Omental fat pad (tissue), 3 donors: ENCODE measurements at regions not wholly inside any gene's neighbourhood (a gene's known extent, or its start where the extent isn't known, plus 50 kb on each side); places are given as distances from the start of the nearest gene placed in this dataset.

Experiments
- ATAC-seq: fragments of 150-250 bp; one replicate; pipeline ENCODE4 v1.9.1; 2016; ENCODE audit warnings: mild to moderate bottlenecking, moderate library complexity; ENCODE audit not compliant: low FRiP score
- DNase-seq: peaks from one replicate; pipeline ENCODE4 v3.0.0-alpha.2; 2019; ENCODE audit warnings: low spot score
- TF ChIP-seq, protein P1 (sequence below), 3 donors: fragments of 450-650 bp; IDR thresholded peaks; one replicate each; pipeline ENCODE4 v1.5.1; 2016 to 2017; ENCODE audit warnings: antibody characterized with exemption in 3 of 3, mild to moderate bottlenecking in 3 of 3, moderate library complexity in 2 of 3

DNA sequence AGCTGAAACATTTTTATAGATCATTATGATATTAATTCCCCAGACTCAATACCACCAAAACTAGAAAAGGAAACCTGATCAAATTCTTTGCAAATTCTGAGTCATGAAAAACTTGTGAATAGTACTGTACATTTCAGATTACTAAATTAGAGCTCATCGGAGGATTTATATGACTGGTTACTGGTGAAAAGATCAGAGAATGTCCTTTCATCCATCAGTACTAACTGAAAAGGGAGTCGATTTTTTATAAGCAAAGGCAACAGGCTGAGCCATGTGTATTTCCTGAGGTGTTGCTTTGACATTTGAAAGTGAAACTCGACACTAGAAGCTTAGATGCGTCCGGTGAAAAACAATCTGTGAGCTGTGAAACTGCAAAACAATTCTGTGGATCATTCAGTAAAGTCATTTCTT lies 155.7 kb downstream of the TNFSF18 start:
- TF ChIP-seq, protein P1, sequence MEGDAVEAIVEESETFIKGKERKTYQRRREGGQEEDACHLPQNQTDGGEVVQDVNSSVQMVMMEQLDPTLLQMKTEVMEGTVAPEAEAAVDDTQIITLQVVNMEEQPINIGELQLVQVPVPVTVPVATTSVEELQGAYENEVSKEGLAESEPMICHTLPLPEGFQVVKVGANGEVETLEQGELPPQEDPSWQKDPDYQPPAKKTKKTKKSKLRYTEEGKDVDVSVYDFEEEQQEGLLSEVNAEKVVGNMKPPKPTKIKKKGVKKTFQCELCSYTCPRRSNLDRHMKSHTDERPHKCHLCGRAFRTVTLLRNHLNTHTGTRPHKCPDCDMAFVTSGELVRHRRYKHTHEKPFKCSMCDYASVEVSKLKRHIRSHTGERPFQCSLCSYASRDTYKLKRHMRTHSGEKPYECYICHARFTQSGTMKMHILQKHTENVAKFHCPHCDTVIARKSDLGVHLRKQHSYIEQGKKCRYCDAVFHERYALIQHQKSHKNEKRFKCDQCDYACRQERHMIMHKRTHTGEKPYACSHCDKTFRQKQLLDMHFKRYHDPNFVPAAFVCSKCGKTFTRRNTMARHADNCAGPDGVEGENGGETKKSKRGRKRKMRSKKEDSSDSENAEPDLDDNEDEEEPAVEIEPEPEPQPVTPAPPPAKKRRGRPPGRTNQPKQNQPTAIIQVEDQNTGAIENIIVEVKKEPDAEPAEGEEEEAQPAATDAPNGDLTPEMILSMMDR (IDR thresholded peaks at IDR 0.05), result no peak
- no peak for ATAC-seq
- DNase-seq, result no peak

GRCh38 chr1:172895761-172896160 lies 155.0 kb downstream of the TNFSF18 start:
- no peak for DNase-seq
- TF ChIP-seq, protein P1 (IDR thresholded peaks at IDR 0.05), result no peak

DNA sequence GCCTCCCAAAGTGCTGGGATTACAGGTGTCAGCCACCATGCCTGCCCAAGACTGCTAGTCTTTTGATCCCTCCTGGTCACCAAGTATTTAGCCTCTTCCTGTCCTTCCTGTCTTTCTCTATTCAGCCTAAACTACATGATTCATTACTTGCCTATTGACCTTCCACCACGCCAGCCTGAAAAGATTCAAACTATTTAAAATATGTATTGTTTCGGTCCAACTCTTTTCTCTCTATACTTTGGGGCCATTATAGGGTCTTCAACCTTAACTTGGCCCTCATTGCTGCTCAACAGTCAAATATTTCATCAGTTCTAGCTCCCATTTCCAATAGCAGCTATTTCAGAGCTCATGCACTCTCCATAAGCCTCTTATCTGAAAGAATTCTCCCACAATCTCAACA lies 153.0 kb downstream of the TNFSF18 start:
- TF ChIP-seq, protein P1 (IDR thresholded peaks at IDR 0.05), result no peak
- no peak for DNase-seq
- ATAC-seq, result no peak

More at GRCh38 chr1:172895761-172896160, 155.0 kb downstream of the TNFSF18 start:
- ATAC-seq, result no peak

DNA sequence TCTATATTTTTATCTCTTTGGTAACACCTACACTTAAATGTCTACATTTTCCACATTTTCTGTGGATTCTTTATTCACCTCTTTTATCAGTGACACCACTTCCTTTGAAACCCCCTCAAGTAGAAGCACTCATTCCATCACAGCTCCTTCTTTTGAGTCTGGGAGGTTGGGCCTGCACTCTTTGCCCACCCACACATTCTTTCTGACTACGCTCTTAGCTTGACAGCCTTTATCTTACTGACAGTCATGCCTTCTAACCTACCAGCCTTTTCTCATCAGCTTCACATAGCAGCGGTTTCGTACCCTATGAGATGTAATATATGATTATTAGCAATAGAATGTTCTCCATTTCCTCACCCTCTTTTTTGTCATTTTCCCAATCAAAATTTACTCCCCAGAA lies 151.9 kb downstream of the TNFSF18 start:
- ATAC-seq, result peak; percentile 89
- TF ChIP-seq, protein P1 (IDR thresholded peaks at IDR 0.05), result no peak
- DNase-seq, result no peak

- TF ChIP-seq, protein P1 (IDR thresholded peaks at IDR 0.05), result no peak
- ATAC-seq (no peak), DNase-seq (no peak)
Observed at GRCh38 chr1:172900376-172900997, 150.3 kb downstream of the TNFSF18 start.

DNA sequence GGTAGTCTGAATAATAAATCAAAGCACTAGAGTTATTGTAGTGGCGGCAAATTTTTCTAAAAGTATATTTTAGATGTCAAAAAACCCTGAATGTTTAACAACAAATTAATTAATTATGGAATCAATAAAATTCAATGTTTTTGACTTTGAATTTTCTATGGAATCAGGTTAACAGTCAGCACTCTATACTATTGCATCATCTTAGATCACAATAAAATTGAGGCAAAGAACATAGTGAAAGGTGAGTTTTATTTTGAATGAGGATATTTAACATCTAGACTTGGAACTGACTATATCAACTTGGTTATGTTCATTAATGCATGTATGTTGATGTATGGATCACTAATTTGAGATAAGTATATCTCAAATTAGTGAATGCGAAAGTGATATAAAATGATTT lies 148.5 kb downstream of the TNFSF18 start:
- no peak for DNase-seq
- TF ChIP-seq, protein P1 (IDR thresholded peaks at IDR 0.05), result no peak
- ATAC-seq, result no peak

- TF ChIP-seq, protein P1 (IDR thresholded peaks at IDR 0.05), result no peak
- no peak for DNase-seq
- no peak for ATAC-seq
Observed at GRCh38 chr1:172902861-172903381, 147.8 kb downstream of the TNFSF18 start.
